ENCODE measurements at regions not wholly inside any gene's neighbourhood (a gene's known extent, or its start where the extent isn't known, plus 50 kb on each side); places are given as distances from the start of the nearest gene placed in this dataset.

GRCh38 chr6:153758516-153758915 is 280.5 kb upstream of the OPRM1 start:
- TF ChIP-seq CTCF (conservative IDR thresholded peaks at IDR 0.05; ENCODE audit: low read length) (no peak), EZH2phosphoT487 (IDR thresholded peaks at IDR 0.05; ENCODE audit: borderline replicate concordance, low read depth, low read length) (no peak)
